HG02642 (cell line): ENCODE measurements at regions not wholly inside any gene's neighbourhood (a gene's known extent, or its start where the extent isn't known, plus 50 kb on each side); places are given as distances from the start of the nearest gene placed in this dataset.

Experiments used
- ATAC-seq: cut with Tn5 transposase; IDR thresholded peaks from one replicate; pipeline ENCODE4 v1.9.1; 2021; ENCODE audit warnings: mild to moderate bottlenecking; ENCODE audit not compliant: unreplicated experiment, poor library complexity

GRCh38 chr20:24812373-24812772 is 136.7 kb upstream of the CST7 start:
- ATAC-seq, result no peak

- ATAC-seq, result no peak
These were observed 136.0 kb upstream of the CST7 start for GRCh38 chr20:24813080-24813479.

GRCh38 chr20:24813496-24813895 is 135.6 kb upstream of the CST7 start:
- no peak for ATAC-seq

- no peak for ATAC-seq
These were observed 135.1 kb upstream of the CST7 start for GRCh38 chr20:24813936-24814335.

- ATAC-seq, result no peak
These were observed 134.4 kb upstream of the CST7 start for GRCh38 chr20:24814556-24815195.

- no peak for ATAC-seq
These were observed 133.8 kb upstream of the CST7 start for GRCh38 chr20:24815196-24815815.

- ATAC-seq, result no peak
These were observed 133.1 kb upstream of the CST7 start for GRCh38 chr20:24815931-24816330.

GRCh38 chr20:24816431-24816830 is 132.6 kb upstream of the CST7 start:
- no peak for ATAC-seq

GRCh38 chr20:24816907-24817306 is 132.2 kb upstream of the CST7 start:
- no peak for ATAC-seq

- ATAC-seq, result no peak
These were observed 131.7 kb upstream of the CST7 start for GRCh38 chr20:24817351-24817750.

- ATAC-seq, result no peak
These were observed 131.0 kb upstream of the CST7 start for GRCh38 chr20:24818056-24818455.

GRCh38 chr20:24819331-24819965 is 129.6 kb upstream of the CST7 start:
- ATAC-seq, result no peak

- ATAC-seq, result no peak
These were observed 128.7 kb upstream of the CST7 start for GRCh38 chr20:24820345-24820744.

GRCh38 chr20:24821391-24821790 is 127.7 kb upstream of the CST7 start:
- ATAC-seq, result no peak

GRCh38 chr20:24823176-24823784 is 125.8 kb upstream of the CST7 start:
- no peak for ATAC-seq

GRCh38 chr20:24823989-24824693 is 124.9 kb upstream of the CST7 start:
- ATAC-seq, result no peak

GRCh38 chr20:24825591-24825990 is 123.5 kb upstream of the CST7 start:
- no peak for ATAC-seq

GRCh38 chr20:24827603-24828295 is 121.3 kb upstream of the CST7 start:
- no peak for ATAC-seq

- no peak for ATAC-seq
These were observed 119.9 kb upstream of the CST7 start for GRCh38 chr20:24828992-24829648.
